SK-N-SH (cell line): ENCODE measurements at regions not wholly inside any gene's neighbourhood (a gene's known extent, or its start where the extent isn't known, plus 50 kb on each side); places are given as distances from the start of the nearest gene placed in this dataset.
A peak's percentile ranks its signal among the peaks of the same experiment; 100 is the strongest.
"Not testable (repeated sequence)": the region's sequence is repeated elsewhere in the genome, so short reads cannot be mapped to it uniquely, and the experiment has no call there.

Experiments used
- CTCF ChIA-PET: fragments of 300-600, 350-600 bp; formaldehyde crosslinking; extraction: SDS; loops from one replicate; lab custom pipeline; 2021; lab: Yijun Ruan, JAX
- POLR2A ChIA-PET: fragments of 350-600 bp; sonication (Branson Sonifier 250); formaldehyde crosslinking; extraction: SDS; loops from one replicate; lab custom pipeline; 2020; ENCODE audit warnings: antibody characterized with exemption, inconsistent platforms; lab: Yijun Ruan, JAX
- DNase-seq: peaks from one replicate; pipeline ENCODE4 v3.0.0; 2012
- H2AFZ ChIP-seq: fragments of 200-600 bp; sonication (generic); 2 replicates; pipeline ENCODE4 v1.8.1; 2016; ENCODE audit warnings: antibody characterized with exemption, mild to moderate bottlenecking, low read depth
- H3F3A ChIP-seq: fragments of 200-600 bp; sonication (generic); replicated peaks from 2 replicates; pipeline ENCODE3; 2016; ENCODE audit warnings: antibody characterized with exemption, mild to moderate bottlenecking; ENCODE audit not compliant: insufficient read depth
- H3K27ac ChIP-seq, 2 experiments: fragments of 200-500 bp in 1 of 2; fragments of 200-600 bp in 1 of 2; sonication (Bioruptor generic) in 1 of 2; sonication (generic), shearing (Covaris generic) in 1 of 2; 2 replicates each; pipeline versions ENCODE4 v1.5.1 to v1.6.1; 2014 to 2016; ENCODE audit warnings: low read depth in 2 of 2, inconsistent platforms in 1 of 2, low read length in 1 of 2, mild to moderate bottlenecking in 1 of 2, mixed read lengths in 1 of 2
- H3K27me3 ChIP-seq: fragments of 200-600 bp; sonication (generic), shearing (Covaris generic); 2 replicates; pipeline ENCODE4 v1.6.1; 2016; ENCODE audit warnings: mixed run types; ENCODE audit not compliant: insufficient read depth
- H3K36me3 ChIP-seq, 2 experiments: fragments of 200-500 bp in 1 of 2; fragments of 200-600 bp in 1 of 2; sonication (Bioruptor generic) in 1 of 2; sonication (generic) in 1 of 2; replicated peaks in 1 of 2; 2 replicates each; pipeline versions ENCODE3 to v1.5.1; 2014 to 2016; ENCODE audit warnings: low read length in 1 of 2, mild to moderate bottlenecking in 1 of 2; ENCODE audit not compliant: insufficient read depth in 2 of 2, control insufficient read depth in 1 of 2
- H3K4me1 ChIP-seq, 2 experiments: fragments of 200-500 bp in 1 of 2; fragments of 200-600 bp in 1 of 2; sonication (Bioruptor generic) in 1 of 2; sonication (generic), shearing (Covaris generic) in 1 of 2; 2 replicates each; pipeline versions ENCODE4 v1.5.1 to v1.6.1; 2014 to 2016; ENCODE audit warnings: low read depth in 1 of 2, low read length in 1 of 2, mixed run types in 1 of 2; ENCODE audit not compliant: insufficient read depth in 2 of 2, control insufficient read depth in 1 of 2
- H3K4me2 ChIP-seq: fragments of 200-600 bp; sonication (generic), shearing (Covaris generic); 2 replicates; pipeline ENCODE4 v1.6.1; 2017; ENCODE audit warnings: mixed run types
- H3K4me3 ChIP-seq, 2 experiments: fragments of 200-500 bp in 1 of 2; fragments of 200-600 bp in 1 of 2; sonication (Bioruptor generic) in 1 of 2; sonication (generic), shearing (Covaris generic) in 1 of 2; 2 replicates each; pipeline versions ENCODE4 v1.5.1 to v1.8.1; 2014 to 2016; ENCODE audit warnings: low read depth in 2 of 2, inconsistent platforms in 1 of 2, low read length in 1 of 2, mild to moderate bottlenecking in 1 of 2, mixed read lengths in 1 of 2, moderate library complexity in 1 of 2
- H3K79me2 ChIP-seq: fragments of 200-600 bp; sonication (generic); 2 replicates; pipeline ENCODE4 v1.8.1; 2017; ENCODE audit warnings: mild to moderate bottlenecking; ENCODE audit not compliant: insufficient read depth
- H3K9ac ChIP-seq: fragments of 200-600 bp; sonication (generic); 2 replicates; pipeline ENCODE4 v1.6.1; 2017; ENCODE audit warnings: mixed run types
- H3K9me2 ChIP-seq: fragments of 200-600 bp; sonication (generic); 2 replicates; pipeline ENCODE4 v1.6.1; 2017; ENCODE audit warnings: mixed run types
- H3K9me3 ChIP-seq: fragments of 200-600 bp; sonication (generic); 2 replicates; pipeline ENCODE4 v1.6.1; 2017; ENCODE audit warnings: mixed run types, mild to moderate bottlenecking, moderate library complexity
- H4K20me1 ChIP-seq: fragments of 200-600 bp; sonication (generic); 2 replicates; pipeline ENCODE4 v1.6.1; 2017; ENCODE audit warnings: mild to moderate bottlenecking, mixed run types; ENCODE audit not compliant: insufficient read depth
- CHD2 ChIP-seq: fragments of 150-350 bp; IDR thresholded peaks from 2 replicates; pipeline ENCODE4 v1.6.1; 2018; ENCODE audit warnings: low read length; ENCODE audit not compliant: partially characterized antibody
- ELF1 ChIP-seq: IDR thresholded peaks from 2 replicates; pipeline ENCODE4 v1.4.0; 2012
- EZH2phosphoT487 ChIP-seq: fragments of 200-600 bp; sonication (generic); IDR thresholded peaks from 2 replicates; pipeline ENCODE4 v1.6.1; 2017; ENCODE audit warnings: low read depth, mixed run types, mild to moderate bottlenecking, antibody characterized with exemption, moderate library complexity, borderline replicate concordance
- FOXJ3 ChIP-seq: sonication (generic); formaldehyde crosslinking; IDR thresholded peaks from 2 replicates; pipeline ENCODE4 v1.5.1; 2020; ENCODE audit warnings: mild to moderate bottlenecking, missing genetic modification reagents
- FOXM1 ChIP-seq: IDR thresholded peaks from 2 replicates; pipeline ENCODE4 v1.4.0; 2012; ENCODE audit warnings: low read depth, mild to moderate bottlenecking
- JUND ChIP-seq: IDR thresholded peaks from 2 replicates; pipeline ENCODE4 v1.4.0; 2012
- POLR2AphosphoS5 ChIP-seq: IDR thresholded peaks from 2 replicates; pipeline ENCODE4 v1.6.1; 2012; ENCODE audit warnings: low read depth, low read length
- TAF1 ChIP-seq: IDR thresholded peaks from 2 replicates; pipeline ENCODE4 v1.6.1; 2012; ENCODE audit warnings: low read depth, mild to moderate bottlenecking, low read length, moderate library complexity, borderline replicate concordance
- TEAD4 ChIP-seq: IDR thresholded peaks from 2 replicates; pipeline ENCODE4 v1.4.0; 2012; ENCODE audit warnings: mild to moderate bottlenecking, borderline replicate concordance; ENCODE audit not compliant: insufficient read depth
- WGBS: methylation state at CpG from one replicate; pipeline ENCODE4 v1.1.6; 2017; ENCODE audit warnings: low lambda C conversion rate; 5-methylcytosine and 5-hydroxymethylcytosine counted together

- Histone ChIP-seq H3K36me3 (no peaks in the 10 kb centered on the region), H3K9ac (no peak overlapping the region), H3K27ac (no peak overlapping the region; a peak in 1 of 4 replicates), H3K9me3 (no peaks in the 10 kb centered on the region), H2AFZ (no peak overlapping the region), H3K79me2 (no peaks in the 10 kb centered on the region), H3K9me2 (no peaks in the 10 kb centered on the region), H3K27me3 (peaks cover 11% of the 10 kb centered on the region; the same call in 1 of the 2 replicates), H3K4me3 (no peak overlapping the region), H3K4me1 (peaks cover 0 to 11% of the 10 kb centered on the region in 2 experiments; a peak in 2 of 4 replicates), H3F3A (no peaks in the 10 kb centered on the region), H3K4me2 (peak overlapping the region; percentile 40), H4K20me1 (no peaks in the 10 kb centered on the region)
- WGBS = 75% methylated on average over 5 of the region's 5 CpGs
- POLR2A ChIA-PET = no interaction called here
- CTCF ChIA-PET = interaction anchor here (1.5 to 2.2 kb wide), 2 partner anchors 29 to 244 kb away, joined by 3 to 6 read pairs; no protein-coding TSS in a partner anchor
- TF ChIP-seq POLR2AphosphoS5 = no peak
- no peak for TF ChIP-seq TAF1
- TF ChIP-seq JUND = no peak
- TF ChIP-seq FOXJ3 (CRISPR knock-in tag) = no peak
- TF ChIP-seq CHD2 = no peak
- no peak for TF ChIP-seq ELF1
- TF ChIP-seq FOXM1 = no peak
- TF ChIP-seq TEAD4 = no peak
- no peak for TF ChIP-seq EZH2phosphoT487
- DNase-seq = no peak
These were observed 591.8 kb upstream of the CLINT1 start for GRCh38 chr5:158450751-158451171.

GRCh38 chr5:158446761-158447160 is 587.8 kb upstream of the CLINT1 start:
- H3K4me1 ChIP-seq, DNase-seq, H3K9ac ChIP-seq, H3K27ac ChIP-seq, CTCF ChIA-PET, H3F3A ChIP-seq, H3K79me2 ChIP-seq, H2AFZ ChIP-seq, H3K9me2 ChIP-seq, H3K36me3 ChIP-seq, H3K4me3 ChIP-seq, POLR2A ChIA-PET, H3K4me2 ChIP-seq, H3K9me3 ChIP-seq, H4K20me1 ChIP-seq: not testable (repeated sequence)
- H3K27me3 ChIP-seq = peaks cover 11% of the 10 kb centered on the region; the same call in 1 of the 2 replicates
- WGBS = 33% methylated on average over 3 of the region's 6 CpGs

GRCh38 chr5:158439204-158439603 is 580.3 kb upstream of the CLINT1 start:
- H2AFZ ChIP-seq, H3K27me3 ChIP-seq, H3K36me3 ChIP-seq, H3K27ac ChIP-seq, H3K9me2 ChIP-seq, H3F3A ChIP-seq, CTCF ChIA-PET, H3K9me3 ChIP-seq, H3K4me1 ChIP-seq, H3K9ac ChIP-seq, POLR2A ChIA-PET, H4K20me1 ChIP-seq, DNase-seq, H3K4me2 ChIP-seq, H3K4me3 ChIP-seq, H3K79me2 ChIP-seq: not testable (repeated sequence)
- 73% methylated on average over 3 of the region's 3 CpGs for WGBS
